Kidney epithelial cell (primary cell): ENCODE measurements at regions not wholly inside any gene's neighbourhood (a gene's known extent, or its start where the extent isn't known, plus 50 kb on each side); places are given as distances from the start of the nearest gene placed in this dataset.

ENCODE experiments used
- DNase-seq: peaks from one replicate; pipeline ENCODE4 v3.0.0-alpha.2; 2010; ENCODE audit warnings: low read depth
- H3K27me3 ChIP-seq: 2 replicates; pipeline ENCODE4 v1.6.0; 2011; ENCODE audit warnings: low read length; ENCODE audit not compliant: control insufficient read depth, insufficient read depth
- H3K36me3 ChIP-seq: 2 replicates; pipeline ENCODE4 v1.5.1; 2011; ENCODE audit warnings: low read length; ENCODE audit not compliant: control insufficient read depth, insufficient read depth
- H3K4me3 ChIP-seq: 2 replicates; pipeline ENCODE4 v1.5.1; 2011; ENCODE audit warnings: low read depth, mild to moderate bottlenecking, control low read depth, low read length
- TF ChIP-seq, protein P1 (sequence below): IDR thresholded peaks from 2 replicates; pipeline ENCODE4 v1.5.1; 2011; ENCODE audit warnings: mild to moderate bottlenecking, moderate library complexity, low read length, control low read depth, inconsistent platforms; ENCODE audit not compliant: insufficient read depth, poor library complexity, severe bottlenecking

GRCh38 chr17:74119049-74119580 is 84.4 kb upstream of the RPL38 start:
- Histone ChIP-seq H3K36me3 (no peaks in the 10 kb centered on the region), H3K4me3 (no peak overlapping the region), H3K27me3 (peaks cover 9% of the 10 kb centered on the region)
- no peak for DNase-seq
- TF ChIP-seq, protein P1, sequence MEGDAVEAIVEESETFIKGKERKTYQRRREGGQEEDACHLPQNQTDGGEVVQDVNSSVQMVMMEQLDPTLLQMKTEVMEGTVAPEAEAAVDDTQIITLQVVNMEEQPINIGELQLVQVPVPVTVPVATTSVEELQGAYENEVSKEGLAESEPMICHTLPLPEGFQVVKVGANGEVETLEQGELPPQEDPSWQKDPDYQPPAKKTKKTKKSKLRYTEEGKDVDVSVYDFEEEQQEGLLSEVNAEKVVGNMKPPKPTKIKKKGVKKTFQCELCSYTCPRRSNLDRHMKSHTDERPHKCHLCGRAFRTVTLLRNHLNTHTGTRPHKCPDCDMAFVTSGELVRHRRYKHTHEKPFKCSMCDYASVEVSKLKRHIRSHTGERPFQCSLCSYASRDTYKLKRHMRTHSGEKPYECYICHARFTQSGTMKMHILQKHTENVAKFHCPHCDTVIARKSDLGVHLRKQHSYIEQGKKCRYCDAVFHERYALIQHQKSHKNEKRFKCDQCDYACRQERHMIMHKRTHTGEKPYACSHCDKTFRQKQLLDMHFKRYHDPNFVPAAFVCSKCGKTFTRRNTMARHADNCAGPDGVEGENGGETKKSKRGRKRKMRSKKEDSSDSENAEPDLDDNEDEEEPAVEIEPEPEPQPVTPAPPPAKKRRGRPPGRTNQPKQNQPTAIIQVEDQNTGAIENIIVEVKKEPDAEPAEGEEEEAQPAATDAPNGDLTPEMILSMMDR = no peak

DNA sequence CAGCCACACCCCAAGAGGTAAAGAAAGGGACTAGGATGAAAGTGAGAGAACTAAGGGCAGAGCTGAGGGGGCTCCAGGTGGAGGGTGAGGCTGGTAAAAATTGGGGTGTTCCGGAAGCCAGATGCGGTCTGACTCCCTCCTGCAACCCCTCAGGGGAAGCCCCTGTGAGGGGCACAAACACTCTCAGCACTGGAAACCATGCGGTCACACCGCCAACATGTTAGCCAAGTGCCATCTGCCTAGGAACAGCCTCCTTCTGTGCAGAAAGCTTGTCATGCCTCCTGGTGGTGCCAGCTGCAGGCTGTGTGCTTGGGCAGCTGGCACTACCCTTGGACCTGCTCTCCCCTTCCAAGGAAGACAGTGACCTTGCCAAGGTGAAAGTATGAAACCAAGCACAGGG is 83.5 kb upstream of the RPL38 start:
- Histone ChIP-seq H3K4me3 (no peak overlapping the region), H3K36me3 (no peaks in the 10 kb centered on the region), H3K27me3 (peaks cover 9% of the 10 kb centered on the region)
- no peak for DNase-seq
- TF ChIP-seq, protein P1 = no peak

DNA sequence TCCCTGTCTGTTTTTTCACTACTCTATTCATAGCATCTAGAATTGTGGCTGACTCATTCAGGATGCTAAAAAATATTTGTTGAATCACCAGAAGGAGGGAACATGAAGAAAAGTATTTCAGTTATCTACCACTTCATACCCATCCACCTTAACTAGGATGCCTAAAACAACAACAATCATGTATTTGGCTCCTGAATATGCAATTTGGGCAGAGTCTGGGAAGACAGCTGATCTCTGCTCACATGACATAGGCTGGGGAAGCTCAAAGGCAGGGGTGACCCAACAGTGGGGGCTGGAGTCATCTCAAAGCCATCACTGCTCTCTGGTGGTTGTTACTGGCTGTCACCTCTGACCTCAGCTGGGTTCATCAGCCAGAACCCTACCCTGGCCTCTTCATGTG is 80.1 kb upstream of the RPL38 start:
- TF ChIP-seq, protein P1 = no peak
- H3K36me3 ChIP-seq = no peaks in the 10 kb centered on the region
- H3K4me3 ChIP-seq = no peak overlapping the region
- no peak for DNase-seq
- H3K27me3 ChIP-seq = no peaks in the 10 kb centered on the region

- TF ChIP-seq, protein P1 = no peak
- no peaks in the 10 kb centered on the region for H3K36me3 ChIP-seq
- DNase-seq = no peak
- no peaks in the 10 kb centered on the region for H3K27me3 ChIP-seq
- no peak overlapping the region for H3K4me3 ChIP-seq
Observed at GRCh38 chr17:74123866-74124444, 79.5 kb upstream of the RPL38 start.

- TF ChIP-seq, protein P1 = no peak
- no peaks in the 10 kb centered on the region for H3K36me3 ChIP-seq
- no peak for DNase-seq
- H3K27me3 ChIP-seq = no peaks in the 10 kb centered on the region
- H3K4me3 ChIP-seq = no peak overlapping the region
Observed at GRCh38 chr17:74125156-74125555, 78.3 kb upstream of the RPL38 start.
